ENCODE measurements at regions not wholly inside any gene's neighbourhood (a gene's known extent, or its start where the extent isn't known, plus 50 kb on each side); places are given as distances from the start of the nearest gene placed in this dataset.

DNA sequence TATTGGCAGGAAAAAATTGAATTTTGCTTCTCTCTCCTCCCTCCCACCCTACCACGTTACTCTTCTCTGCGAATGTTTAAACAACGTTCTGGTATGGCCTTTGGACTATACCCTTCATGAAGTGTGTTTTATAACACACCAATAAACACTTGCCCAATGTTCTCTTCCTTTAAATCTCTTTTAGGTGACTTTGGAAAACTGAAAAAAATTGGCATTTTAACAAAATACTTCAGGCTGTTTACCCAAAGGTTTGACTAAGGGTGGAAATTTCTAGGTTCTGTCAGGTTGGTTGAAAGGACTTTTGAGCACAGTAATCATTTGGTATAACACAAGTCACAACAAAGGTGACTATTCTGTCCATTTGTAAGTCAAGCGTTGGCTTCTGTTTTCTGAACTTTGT is 446.8 kb downstream of the AEBP2 start:
- H3K4me3 ChIP-seq (ENCODE audit: low read depth, low read length) = no peak overlapping the region
- TF ChIP-seq, protein P1, sequence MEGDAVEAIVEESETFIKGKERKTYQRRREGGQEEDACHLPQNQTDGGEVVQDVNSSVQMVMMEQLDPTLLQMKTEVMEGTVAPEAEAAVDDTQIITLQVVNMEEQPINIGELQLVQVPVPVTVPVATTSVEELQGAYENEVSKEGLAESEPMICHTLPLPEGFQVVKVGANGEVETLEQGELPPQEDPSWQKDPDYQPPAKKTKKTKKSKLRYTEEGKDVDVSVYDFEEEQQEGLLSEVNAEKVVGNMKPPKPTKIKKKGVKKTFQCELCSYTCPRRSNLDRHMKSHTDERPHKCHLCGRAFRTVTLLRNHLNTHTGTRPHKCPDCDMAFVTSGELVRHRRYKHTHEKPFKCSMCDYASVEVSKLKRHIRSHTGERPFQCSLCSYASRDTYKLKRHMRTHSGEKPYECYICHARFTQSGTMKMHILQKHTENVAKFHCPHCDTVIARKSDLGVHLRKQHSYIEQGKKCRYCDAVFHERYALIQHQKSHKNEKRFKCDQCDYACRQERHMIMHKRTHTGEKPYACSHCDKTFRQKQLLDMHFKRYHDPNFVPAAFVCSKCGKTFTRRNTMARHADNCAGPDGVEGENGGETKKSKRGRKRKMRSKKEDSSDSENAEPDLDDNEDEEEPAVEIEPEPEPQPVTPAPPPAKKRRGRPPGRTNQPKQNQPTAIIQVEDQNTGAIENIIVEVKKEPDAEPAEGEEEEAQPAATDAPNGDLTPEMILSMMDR (IDR thresholded peaks at IDR 0.05; ENCODE audit: insufficient read depth, low read depth, low read length) = no peak
- DNase-seq (ENCODE audit: low read depth) = no peak

DNA sequence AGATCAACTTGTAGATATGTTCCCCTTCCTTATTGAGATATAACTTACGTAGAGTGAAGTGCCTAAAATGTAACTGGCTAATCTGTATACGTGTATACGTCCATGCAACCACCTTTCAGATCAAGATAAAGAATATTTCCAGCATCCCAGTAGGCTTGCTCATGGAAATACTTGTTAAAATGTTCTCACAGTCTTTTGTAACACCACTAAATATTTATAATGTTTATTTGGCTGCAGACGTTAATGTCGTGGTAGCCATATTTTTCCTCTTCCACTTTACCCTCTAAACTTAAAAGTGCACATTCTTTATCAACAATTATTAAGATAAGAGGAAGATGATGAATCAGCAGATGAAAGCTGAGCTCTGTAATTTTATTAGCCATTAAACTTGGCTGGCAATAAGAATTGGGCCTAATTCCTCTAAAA is 447.4 kb downstream of the AEBP2 start:
- peak; percentile 83 for DNase-seq (ENCODE audit: low read depth)
- H3K4me3 ChIP-seq (ENCODE audit: low read depth, low read length) = no peak overlapping the region

DNA sequence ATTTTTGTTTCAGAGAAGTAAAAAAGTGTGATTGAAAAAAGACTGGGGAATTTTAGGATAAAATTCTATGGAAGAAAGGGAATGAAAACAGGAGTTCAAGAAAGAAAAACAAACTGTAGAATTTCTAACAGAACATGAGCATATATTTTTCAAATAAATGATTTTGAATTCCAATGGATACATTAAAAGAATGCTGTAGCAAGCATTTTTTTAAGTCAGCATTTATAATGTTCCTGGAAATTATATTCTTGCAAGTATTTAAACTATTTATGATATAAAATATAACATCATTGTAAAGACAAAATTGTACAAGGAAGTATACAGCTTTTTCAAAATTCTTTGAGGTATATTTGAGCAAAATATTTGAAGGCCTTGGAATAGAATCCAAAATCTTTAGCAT is 450.7 kb downstream of the AEBP2 start:
- TF ChIP-seq, protein P1 (IDR thresholded peaks at IDR 0.05; ENCODE audit: insufficient read depth, low read depth, low read length) = no peak
- DNase-seq (ENCODE audit: low read depth) = no peak
- H3K4me3 ChIP-seq (ENCODE audit: low read depth, low read length) = no peak overlapping the region

More for the DNA sequence above, 447.4 kb downstream of the AEBP2 start:
- TF ChIP-seq, protein P1 (IDR thresholded peaks at IDR 0.05; ENCODE audit: insufficient read depth, low read depth, low read length) = no peak

DNA sequence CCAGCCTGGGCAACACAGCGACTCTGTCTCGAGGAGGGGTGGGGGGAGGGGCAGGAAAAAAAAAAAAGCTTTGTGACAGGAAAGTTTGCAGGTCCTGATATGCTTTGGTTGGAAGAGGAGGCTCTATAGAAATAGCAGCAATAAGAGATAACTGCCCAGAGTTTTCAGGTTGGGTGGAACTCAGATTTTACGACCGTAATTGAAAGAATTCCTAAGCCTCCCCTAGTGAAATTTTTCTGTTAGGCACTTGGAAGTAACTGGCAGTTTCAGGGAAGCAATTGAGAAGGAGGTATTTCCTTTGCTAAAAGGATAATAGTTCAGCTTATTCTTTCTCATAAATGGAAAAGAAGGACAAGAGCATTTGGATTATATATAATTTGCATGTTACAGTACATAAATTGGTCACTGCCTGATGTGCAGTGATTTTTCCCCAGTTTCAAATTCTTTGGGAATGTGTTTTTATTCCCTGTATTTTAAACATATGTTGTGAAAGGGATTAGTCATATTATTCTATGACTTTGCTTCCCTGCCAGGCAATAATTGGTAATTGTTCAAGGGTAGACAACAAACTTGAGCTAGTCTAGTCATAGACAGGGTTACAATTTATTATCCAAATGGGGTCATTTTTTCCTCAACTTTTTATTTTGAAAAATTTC is 452.8 kb downstream of the AEBP2 start:
- H3K4me3 ChIP-seq (ENCODE audit: low read depth, low read length) = no peak overlapping the region
- DNase-seq (ENCODE audit: low read depth) = no peak
- TF ChIP-seq, protein P1 (IDR thresholded peaks at IDR 0.05; ENCODE audit: insufficient read depth, low read depth, low read length) = no peak

DNA sequence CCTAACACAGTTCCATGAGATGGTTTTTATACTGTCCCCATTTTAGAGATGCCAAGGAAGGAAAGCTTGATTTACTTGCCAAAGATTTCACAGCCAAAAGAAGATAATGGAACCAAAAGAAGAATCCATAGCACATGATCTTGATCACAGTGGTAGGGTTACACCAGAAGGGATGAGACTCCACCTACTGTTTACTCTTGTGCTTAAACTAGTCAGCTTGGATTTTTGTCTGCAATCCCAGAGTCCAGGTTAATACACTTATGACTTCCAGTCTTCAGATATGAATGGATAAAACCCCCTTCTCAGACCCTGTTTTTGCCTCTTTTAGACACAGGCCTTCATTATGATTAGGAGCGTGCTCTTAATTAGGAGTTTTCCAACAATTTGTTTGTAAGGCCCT is 454.2 kb downstream of the AEBP2 start:
- TF ChIP-seq, protein P1 (IDR thresholded peaks at IDR 0.05; ENCODE audit: insufficient read depth, low read depth, low read length) = peak; percentile 54
- no peak overlapping the region for H3K4me3 ChIP-seq (ENCODE audit: low read depth, low read length)
- DNase-seq (ENCODE audit: low read depth) = peak; percentile 69

DNA sequence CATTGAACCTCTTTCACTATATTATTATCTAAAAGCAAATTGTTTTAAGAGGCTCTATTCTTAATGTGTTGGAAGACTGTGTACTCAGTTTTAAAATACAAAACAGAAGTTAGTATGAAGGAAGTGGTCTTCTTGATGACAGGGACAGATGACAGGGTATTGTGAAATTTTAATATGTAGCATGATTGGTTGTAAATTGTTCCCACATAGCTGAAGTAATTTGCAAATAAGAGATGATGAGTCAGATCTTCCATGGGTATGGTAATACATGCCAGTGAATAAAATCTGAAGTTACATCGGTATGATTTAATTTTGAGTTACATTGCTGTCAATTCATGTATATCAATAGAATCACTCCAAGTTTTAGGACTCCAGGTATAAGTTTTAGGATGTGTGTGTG is 454.8 kb downstream of the AEBP2 start:
- no peak overlapping the region for H3K4me3 ChIP-seq (ENCODE audit: low read depth, low read length)
- TF ChIP-seq, protein P1 (IDR thresholded peaks at IDR 0.05; ENCODE audit: insufficient read depth, low read depth, low read length) = no peak
- no peak for DNase-seq (ENCODE audit: low read depth)

DNA sequence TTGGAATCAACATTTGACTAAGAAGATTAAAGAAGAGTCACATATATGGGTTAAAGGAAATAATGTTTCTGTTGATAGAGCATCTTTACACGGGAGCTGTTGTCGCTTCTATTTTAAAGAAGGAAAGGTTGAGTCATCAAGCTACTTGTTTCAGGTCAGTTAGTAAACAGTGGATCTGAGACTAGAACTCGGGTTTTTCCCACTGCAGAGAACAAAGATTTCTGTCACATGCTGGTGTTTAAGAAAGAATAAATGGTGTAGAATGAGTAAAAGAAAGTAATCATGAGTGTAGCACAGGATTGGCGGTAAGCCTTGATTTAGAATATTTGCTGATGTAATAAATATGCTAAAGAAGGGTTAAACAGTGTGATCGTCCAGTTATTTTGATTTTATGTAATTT is 455.5 kb downstream of the AEBP2 start:
- H3K4me3 ChIP-seq (ENCODE audit: low read depth, low read length) = no peak overlapping the region
- TF ChIP-seq, protein P1 (IDR thresholded peaks at IDR 0.05; ENCODE audit: insufficient read depth, low read depth, low read length) = no peak
- DNase-seq (ENCODE audit: low read depth) = peak; percentile 26

All from fibroblast of villous mesenchyme (primary cell).